Hepatocyte (in vitro differentiated cells): ENCODE measurements at regions not wholly inside any gene's neighbourhood (a gene's known extent, or its start where the extent isn't known, plus 50 kb on each side); places are given as distances from the start of the nearest gene placed in this dataset.

Experiments used
- DNase-seq: peaks from one replicate; pipeline ENCODE4 v3.0.0-alpha.2; 2016; ENCODE audit warnings: low spot score
- H2AFZ ChIP-seq: fragments of 200-600 bp; sonication (generic); 2 replicates; pipeline ENCODE4 v1.6.0; 2016; ENCODE audit warnings: antibody characterized with exemption, mild to moderate bottlenecking
- H3K27ac ChIP-seq: fragments of 200-600 bp; sonication (generic); 2 replicates; pipeline ENCODE4 v1.5.1; 2016; ENCODE audit warnings: mild to moderate bottlenecking
- H3K27me3 ChIP-seq: fragments of 200-600 bp; sonication (generic); 2 replicates; pipeline ENCODE4 v1.6.1; 2016
- H3K36me3 ChIP-seq: fragments of 200-600 bp; sonication (generic); replicated peaks from 2 replicates; pipeline ENCODE4 v1.5.1; 2016; ENCODE audit warnings: low read depth; ENCODE audit not compliant: insufficient read depth
- H3K4me1 ChIP-seq: fragments of 200-600 bp; sonication (generic); 2 replicates; pipeline ENCODE4 v1.5.1; 2016; ENCODE audit warnings: mild to moderate bottlenecking, moderate library complexity; ENCODE audit not compliant: insufficient read depth
- H3K4me2 ChIP-seq: fragments of 200-600 bp; sonication (generic); 2 replicates; pipeline ENCODE4 v1.6.0; 2016
- H3K4me3 ChIP-seq: fragments of 200-600 bp; sonication (generic); 2 replicates; pipeline ENCODE4 v1.5.1; 2016; ENCODE audit warnings: mild to moderate bottlenecking
- H3K79me2 ChIP-seq: fragments of 200-600 bp; sonication (generic); 2 replicates; pipeline ENCODE4 v1.6.0; 2017; ENCODE audit warnings: mild to moderate bottlenecking
- H3K9me2 ChIP-seq: fragments of 200-600 bp; sonication (generic); replicated peaks from 2 replicates; pipeline ENCODE4 v1.6.0; 2017; ENCODE audit warnings: mild to moderate bottlenecking; ENCODE audit not compliant: insufficient read depth
- H3K9me3 ChIP-seq: fragments of 200-600 bp; sonication (generic); 2 replicates; pipeline ENCODE4 v1.5.1; 2016; ENCODE audit warnings: low read depth, mild to moderate bottlenecking
- H4K20me1 ChIP-seq: fragments of 200-600 bp; sonication (generic); 2 replicates; pipeline ENCODE4 v1.6.0; 2016; ENCODE audit warnings: mild to moderate bottlenecking; ENCODE audit not compliant: insufficient read depth, poor library complexity, severe bottlenecking
- EZH2 ChIP-seq: fragments of 200-600 bp; sonication (generic); IDR thresholded peaks from 2 replicates; pipeline ENCODE4 v1.6.1; 2016; ENCODE audit warnings: antibody characterized with exemption, mild to moderate bottlenecking, borderline replicate concordance
- EZH2phosphoT487 ChIP-seq: fragments of 200-600 bp; sonication (generic); IDR thresholded peaks from one replicate; pipeline ENCODE4 v1.6.1; 2018; ENCODE audit warnings: antibody characterized with exemption, mild to moderate bottlenecking, low read depth, moderate library complexity; ENCODE audit not compliant: unreplicated experiment, severe bottlenecking
- WGBS: methylation state at CpG from one replicate; pipeline ENCODE4 v1.1.6; 2016; ENCODE audit warnings: low lambda C conversion rate; ENCODE audit errors: missing lambda C conversion rate; 5-methylcytosine and 5-hydroxymethylcytosine counted together
- TF ChIP-seq, protein P1 (sequence below): fragments of 200-600 bp; sonication (generic); IDR thresholded peaks from 2 replicates; pipeline ENCODE4 v1.5.1; 2016; ENCODE audit warnings: antibody characterized with exemption, mild to moderate bottlenecking; ENCODE audit not compliant: poor library complexity

GRCh38 chr16:54426553-54426849, 139.9 kb upstream of the IRX3 start:
- Histone ChIP-seq H3K79me2 (no peaks in the 10 kb centered on the region), H3K9me2 (no peaks in the 10 kb centered on the region), H3K27me3 (peaks cover 7% of the 10 kb centered on the region), H3K9me3 (peaks cover 3% of the 10 kb centered on the region), H3K27ac (no peak overlapping the region), H2AFZ (no peak overlapping the region), H3K36me3 (no peaks in the 10 kb centered on the region), H3K4me2 (no peak overlapping the region), H3K4me1 (peaks cover 5% of the 10 kb centered on the region), H3K4me3 (no peak overlapping the region), H4K20me1 (no peaks in the 10 kb centered on the region)
- TF ChIP-seq EZH2phosphoT487 (no peak), EZH2 (no peak)
- TF ChIP-seq, protein P1, sequence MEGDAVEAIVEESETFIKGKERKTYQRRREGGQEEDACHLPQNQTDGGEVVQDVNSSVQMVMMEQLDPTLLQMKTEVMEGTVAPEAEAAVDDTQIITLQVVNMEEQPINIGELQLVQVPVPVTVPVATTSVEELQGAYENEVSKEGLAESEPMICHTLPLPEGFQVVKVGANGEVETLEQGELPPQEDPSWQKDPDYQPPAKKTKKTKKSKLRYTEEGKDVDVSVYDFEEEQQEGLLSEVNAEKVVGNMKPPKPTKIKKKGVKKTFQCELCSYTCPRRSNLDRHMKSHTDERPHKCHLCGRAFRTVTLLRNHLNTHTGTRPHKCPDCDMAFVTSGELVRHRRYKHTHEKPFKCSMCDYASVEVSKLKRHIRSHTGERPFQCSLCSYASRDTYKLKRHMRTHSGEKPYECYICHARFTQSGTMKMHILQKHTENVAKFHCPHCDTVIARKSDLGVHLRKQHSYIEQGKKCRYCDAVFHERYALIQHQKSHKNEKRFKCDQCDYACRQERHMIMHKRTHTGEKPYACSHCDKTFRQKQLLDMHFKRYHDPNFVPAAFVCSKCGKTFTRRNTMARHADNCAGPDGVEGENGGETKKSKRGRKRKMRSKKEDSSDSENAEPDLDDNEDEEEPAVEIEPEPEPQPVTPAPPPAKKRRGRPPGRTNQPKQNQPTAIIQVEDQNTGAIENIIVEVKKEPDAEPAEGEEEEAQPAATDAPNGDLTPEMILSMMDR = no peak
- 64% methylated on average over 4 of the region's 4 CpGs for WGBS
- no peak for DNase-seq

DNA sequence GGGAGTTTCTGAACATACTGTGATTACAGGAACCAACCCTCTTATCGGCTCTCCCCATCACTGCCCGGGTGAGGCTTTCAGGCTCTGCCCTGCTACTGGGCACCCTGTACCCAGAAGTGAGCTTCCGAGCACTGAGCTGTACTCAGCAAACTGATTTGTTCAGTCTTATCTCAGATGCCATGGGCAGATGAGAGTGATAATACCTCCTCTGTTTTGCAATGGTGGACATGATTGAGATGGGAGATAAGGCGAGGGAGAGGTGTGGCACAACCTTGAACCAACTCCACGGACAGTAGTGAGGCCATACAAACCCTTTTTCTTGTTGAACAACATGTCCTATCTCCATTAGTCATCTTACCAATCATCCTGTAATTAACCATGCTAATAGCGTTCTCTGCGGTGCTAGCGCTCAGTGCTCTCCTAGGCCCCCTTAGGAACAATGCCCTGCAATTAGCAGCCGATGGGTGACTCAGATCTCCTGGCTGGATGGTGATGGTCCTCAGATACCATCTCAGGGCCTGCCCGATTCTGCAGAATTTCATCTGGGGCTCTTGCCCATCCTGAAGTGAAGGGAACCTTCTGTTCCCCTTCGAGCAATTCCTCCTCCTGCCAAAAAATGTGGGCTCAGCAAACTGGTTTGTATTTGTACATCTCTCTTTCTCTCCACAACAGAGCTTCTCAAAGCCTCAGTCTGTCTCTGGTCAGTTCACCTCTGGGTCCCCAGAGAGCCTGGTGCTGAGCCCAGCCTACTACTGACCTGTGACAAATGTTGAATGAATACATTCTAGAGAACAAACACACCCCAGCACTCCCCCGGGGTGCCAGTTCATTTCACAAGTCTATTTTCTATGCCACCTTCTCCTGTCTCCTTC, 139.3 kb upstream of the IRX3 start:
- Histone ChIP-seq H3K4me1 (peaks cover 5% of the 10 kb centered on the region), H3K36me3 (no peaks in the 10 kb centered on the region), H3K27me3 (peaks cover 7% of the 10 kb centered on the region), H3K9me3 (peaks cover 3% of the 10 kb centered on the region), H3K4me2 (no peak overlapping the region), H4K20me1 (no peaks in the 10 kb centered on the region), H3K4me3 (no peak overlapping the region), H3K9me2 (no peaks in the 10 kb centered on the region), H3K27ac (no peak overlapping the region), H2AFZ (no peak overlapping the region), H3K79me2 (no peaks in the 10 kb centered on the region)
- WGBS = 76% methylated on average over 12 of the region's 12 CpGs
- no peak for TF ChIP-seq EZH2phosphoT487
- TF ChIP-seq EZH2 = no peak
- TF ChIP-seq, protein P1 = no peak
- DNase-seq = no peak

- TF ChIP-seq EZH2 = no peak
- TF ChIP-seq, protein P1 = no peak
- TF ChIP-seq EZH2phosphoT487 = no peak
- no peak overlapping the region for H3K27ac ChIP-seq
- DNase-seq = no peak
- H4K20me1 ChIP-seq = no peaks in the 10 kb centered on the region
- H3K27me3 ChIP-seq = peaks cover 7% of the 10 kb centered on the region
- 85% methylated on average over 1 of the region's 1 CpG for WGBS
- H3K4me3 ChIP-seq = no peak overlapping the region
- no peaks in the 10 kb centered on the region for H3K9me2 ChIP-seq
- H3K36me3 ChIP-seq = no peaks in the 10 kb centered on the region
- H2AFZ ChIP-seq = no peak overlapping the region
- no peaks in the 10 kb centered on the region for H3K4me1 ChIP-seq
- no peak overlapping the region for H3K4me2 ChIP-seq
- no peaks in the 10 kb centered on the region for H3K79me2 ChIP-seq
- H3K9me3 ChIP-seq = peaks cover 3% of the 10 kb centered on the region
These were observed 138.5 kb upstream of the IRX3 start for GRCh38 chr16:54425068-54425467.
